ENCODE measurements at regions not wholly inside any gene's neighbourhood (a gene's known extent, or its start where the extent isn't known, plus 50 kb on each side); places are given as distances from the start of the nearest gene placed in this dataset.

GRCh38 chr16:54480429-54480828 is 193.8 kb upstream of the IRX3 start:
- TF ChIP-seq CTCF (IDR thresholded peaks at IDR 0.05), result no peak
- no peak for TF ChIP-seq POLR2A (IDR thresholded peaks at IDR 0.05)
